SK-N-MC (cell line): ENCODE measurements at regions not wholly inside any gene's neighbourhood (a gene's known extent, or its start where the extent isn't known, plus 50 kb on each side); places are given as distances from the start of the nearest gene placed in this dataset.

Source experiments
- FOXP2 ChIP-seq: optimal IDR thresholded peaks from 2 replicates; pipeline ENCODE3; 2011; ENCODE audit warnings: mild to moderate bottlenecking, moderate library complexity; ENCODE audit not compliant: insufficient read depth; ENCODE audit errors: extremely low read length, control extremely low read depth
- POLR2AphosphoS5 ChIP-seq: IDR thresholded peaks from 2 replicates; pipeline ENCODE4 v1.6.1; 2012; ENCODE audit warnings: mild to moderate bottlenecking, low read depth, low read length, borderline replicate concordance

DNA sequence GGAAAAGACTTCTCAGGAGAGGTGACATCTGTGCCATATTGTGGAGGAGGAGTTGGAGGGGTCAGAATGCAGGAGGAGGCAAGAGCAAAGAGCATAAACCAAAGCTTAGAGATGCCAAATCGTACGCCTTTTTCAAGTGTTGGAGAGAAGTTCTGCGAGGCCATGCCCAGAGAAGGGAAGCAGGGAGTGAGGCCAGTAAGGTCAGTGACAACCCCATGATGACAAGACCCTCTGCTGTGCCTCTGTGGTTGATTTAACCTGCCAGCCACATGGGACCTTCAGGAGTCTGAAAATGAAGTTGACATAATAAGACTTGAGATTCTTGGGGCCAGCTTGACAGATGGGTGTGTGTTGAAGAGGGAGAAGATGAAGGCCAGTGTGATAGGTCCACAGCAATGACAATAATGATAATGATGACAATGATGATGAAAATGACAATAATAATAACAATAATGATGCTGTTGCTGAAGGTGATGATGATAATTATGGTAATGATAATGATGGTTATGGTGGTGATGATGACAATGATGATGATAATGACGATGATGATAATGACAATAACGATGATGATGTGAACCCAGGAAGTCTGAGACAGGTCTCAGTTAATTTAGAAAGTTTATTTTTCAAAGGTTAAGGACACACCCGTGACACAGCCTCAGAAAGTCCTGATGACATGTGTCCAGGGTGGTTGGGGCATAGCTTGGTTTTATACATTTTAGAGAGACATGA lies 152.6 kb upstream of the B3GAT1 start:
- no peak for TF ChIP-seq POLR2AphosphoS5
- no peak for TF ChIP-seq FOXP2
